ENCODE measurements at regions not wholly inside any gene's neighbourhood (a gene's known extent, or its start where the extent isn't known, plus 50 kb on each side); places are given as distances from the start of the nearest gene placed in this dataset.

GRCh38 chr3:35079403-35079802, 559.9 kb upstream of the ARPP21 start:
- DNase-seq (ENCODE audit: low read depth, low spot score) (no peak), FAIRE-seq (no peak)
- H4K20me1 ChIP-seq (replicated peaks; ENCODE audit: control insufficient read depth, extremely low read depth, insufficient read depth, low read length): no peaks in the 10 kb centered on the region
- intact Hi-C loops (cut with micrococcal nuclease): no loop called here
- dilution Hi-C loops (cut with MboI; ENCODE audit: extremely low pct_ligation_motif_present, low sequenced_read_pairs): no loop called here
- no peaks in the 10 kb centered on the region for H3K79me2 ChIP-seq (ENCODE audit: control insufficient read depth, insufficient read depth, low read length)
- H3K9me1 ChIP-seq (replicated peaks; ENCODE audit: control insufficient read depth, extremely low read depth, insufficient read depth, low read length): no peaks in the 10 kb centered on the region
- no TSS peak for BruUV-seq (replicated peaks)
- H3K36me3 ChIP-seq (ENCODE audit: control insufficient read depth in 2 of 2, extremely low read depth in 1 of 2, insufficient read depth in 2 of 2, low read length in 2 of 2): no peaks in the 10 kb centered on the region
- H3K27me3 ChIP-seq (ENCODE audit: control insufficient read depth in 2 of 2, insufficient read depth in 2 of 2, low read length in 2 of 2): no peaks in the 10 kb centered on the region
- no peak for TF ChIP-seq CTCF (IDR thresholded peaks at IDR 0.05; ENCODE audit: extremely low read depth in 1 of 2, insufficient read depth in 1 of 2, low read depth in 1 of 2, low read length in 2 of 2)
- no peak overlapping the region for H3K4me2 ChIP-seq (ENCODE audit: insufficient read depth, low read length)
- H3K4me1 ChIP-seq (ENCODE audit: control insufficient read depth, extremely low read depth, insufficient read depth, low read length): no peaks in the 10 kb centered on the region
- ChIA-PET POLR2A (no interaction called here), CTCF (interaction anchor here (0.5 kb wide), 1 partner anchor 194 kb away, joined by 4 read pairs; no protein-coding TSS in a partner anchor)
- no peaks in the 10 kb centered on the region for H3K9me3 ChIP-seq (replicated peaks; ENCODE audit: control insufficient read depth, insufficient read depth, low read length)
- H2AFZ ChIP-seq (ENCODE audit: low read depth, low read length): no peak overlapping the region
- no peak overlapping the region for H3K4me3 ChIP-seq (replicated peaks in 1 of 3; ENCODE audit: insufficient read depth in 1 of 3, low read depth in 1 of 3, low read length in 3 of 3)
- H3K9ac ChIP-seq (replicated peaks; ENCODE audit: extremely low read depth, insufficient read depth, low read length): no peak overlapping the region
- no peak overlapping the region for H3K27ac ChIP-seq (ENCODE audit: insufficient read depth, low read depth, low read length)

- H2AFZ ChIP-seq (ENCODE audit: low read depth, low read length): no peak overlapping the region
- H4K20me1 ChIP-seq (replicated peaks; ENCODE audit: control insufficient read depth, extremely low read depth, insufficient read depth, low read length): no peaks in the 10 kb centered on the region
- no peak for DNase-seq (ENCODE audit: low read depth, low spot score)
- no peak for FAIRE-seq
- no peak overlapping the region for H3K27ac ChIP-seq (ENCODE audit: insufficient read depth, low read depth, low read length)
- no peaks in the 10 kb centered on the region for H3K9me3 ChIP-seq (replicated peaks; ENCODE audit: control insufficient read depth, insufficient read depth, low read length)
- TF ChIP-seq MYC (IDR thresholded peaks at IDR 0.05; ENCODE audit: low read depth, low read length) (no peak), GATA2 (IDR thresholded peaks at IDR 0.05; ENCODE audit: insufficient read depth, insufficient read length, low read depth, low read length) (no peak), FOS (IDR thresholded peaks at IDR 0.05; ENCODE audit: borderline replicate concordance, insufficient read depth, low read length) (no peak), POLR2A (IDR thresholded peaks at IDR 0.05; ENCODE audit: low read depth, low read length) (no peak), EZH2 (IDR thresholded peaks at IDR 0.05; ENCODE audit: borderline replicate concordance, low read depth, low read length, severe bottlenecking) (no peak), POLR2AphosphoS5 (IDR thresholded peaks at IDR 0.05; ENCODE audit: insufficient read depth, low read depth, low read length) (no peak), MAX (IDR thresholded peaks at IDR 0.05; ENCODE audit: insufficient read depth, insufficient read length) (no peak)
- H3K9ac ChIP-seq (replicated peaks; ENCODE audit: extremely low read depth, insufficient read depth, low read length): no peak overlapping the region
- H3K9me1 ChIP-seq (replicated peaks; ENCODE audit: control insufficient read depth, extremely low read depth, insufficient read depth, low read length): no peaks in the 10 kb centered on the region
- intact Hi-C loops (cut with micrococcal nuclease): no loop called here
- no peaks in the 10 kb centered on the region for H3K27me3 ChIP-seq (ENCODE audit: control insufficient read depth in 2 of 2, insufficient read depth in 2 of 2, low read length in 2 of 2)
- ChIA-PET POLR2A (no interaction called here), CTCF (no interaction called here)
- no peaks in the 10 kb centered on the region for H3K79me2 ChIP-seq (ENCODE audit: control insufficient read depth, insufficient read depth, low read length)
- no peak overlapping the region for H3K4me2 ChIP-seq (ENCODE audit: insufficient read depth, low read length)
- no TSS peak for BruUV-seq (replicated peaks)
- H3K4me1 ChIP-seq (ENCODE audit: control insufficient read depth, extremely low read depth, insufficient read depth, low read length): no peaks in the 10 kb centered on the region
- H3K36me3 ChIP-seq (ENCODE audit: control insufficient read depth in 2 of 2, extremely low read depth in 1 of 2, insufficient read depth in 2 of 2, low read length in 2 of 2): no peaks in the 10 kb centered on the region
- no peak overlapping the region for H3K4me3 ChIP-seq (replicated peaks in 1 of 3; ENCODE audit: insufficient read depth in 1 of 3, low read depth in 1 of 3, low read length in 3 of 3)
- dilution Hi-C loops (cut with MboI; ENCODE audit: extremely low pct_ligation_motif_present, low sequenced_read_pairs): no loop called here
These were observed 557.4 kb upstream of the ARPP21 start for GRCh38 chr3:35081899-35082298.

Measured in endothelial cell of umbilical vein (primary cell).